Fibroblast of lung (primary cell): ENCODE measurements at regions not wholly inside any gene's neighbourhood (a gene's known extent, or its start where the extent isn't known, plus 50 kb on each side); places are given as distances from the start of the nearest gene placed in this dataset.
"Not testable (repeated sequence)": the region's sequence is repeated elsewhere in the genome, so short reads cannot be mapped to it uniquely, and the experiment has no call there.

Experiments
- DNase-seq, 2 donors: peaks; one replicate each; pipeline versions ENCODE4 v3.0.0 to v3.0.0-alpha.2; 2010; ENCODE audit warnings: low read depth in 2 of 2
- H2AFZ ChIP-seq: 2 replicates; pipeline ENCODE4 v1.5.1; 2012; ENCODE audit warnings: low read length, control low read depth, inconsistent platforms
- H3K27ac ChIP-seq: 2 replicates; pipeline ENCODE4 v1.5.1; 2011; ENCODE audit warnings: low read length, control low read depth; ENCODE audit not compliant: insufficient read depth
- H3K27me3 ChIP-seq: 2 replicates; pipeline ENCODE4 v1.5.1; 2011; ENCODE audit warnings: mild to moderate bottlenecking, low read length; ENCODE audit not compliant: control insufficient read depth, insufficient read depth
- H3K36me3 ChIP-seq: 2 replicates; pipeline ENCODE4 v1.5.1; 2011; ENCODE audit warnings: low read length; ENCODE audit not compliant: control insufficient read depth, insufficient read depth
- H3K4me1 ChIP-seq: 2 replicates; pipeline ENCODE4 v1.5.1; 2011; ENCODE audit warnings: low read length; ENCODE audit not compliant: control insufficient read depth, insufficient read depth; ENCODE audit errors: extremely low read depth
- H3K4me2 ChIP-seq: 2 replicates; pipeline ENCODE4 v1.5.1; 2011; ENCODE audit warnings: low read length, control low read depth; ENCODE audit not compliant: insufficient read depth; ENCODE audit errors: extremely low read depth
- H3K4me3 ChIP-seq, 4 experiments: fragments of 200-600 bp in 1 of 4; sonication (generic) in 1 of 4; replicated peaks in 1 of 4; 2 replicates each; pipeline ENCODE4 v1.5.1; 2011 to 2016; ENCODE audit warnings: low read length in 4 of 4, low read depth in 3 of 4, mild to moderate bottlenecking in 3 of 4, control low read depth in 2 of 4, inconsistent platforms in 1 of 4, mixed read lengths in 1 of 4; ENCODE audit not compliant: insufficient read depth in 1 of 4; ENCODE audit errors: control extremely low read depth in 1 of 4
- H3K79me2 ChIP-seq: 2 replicates; pipeline ENCODE4 v1.5.1; 2012; ENCODE audit warnings: mild to moderate bottlenecking, low read length, inconsistent platforms; ENCODE audit not compliant: control insufficient read depth, insufficient read depth
- H3K9ac ChIP-seq: 2 replicates; pipeline ENCODE4 v1.5.1; 2011; ENCODE audit warnings: mild to moderate bottlenecking, low read length, control low read depth; ENCODE audit not compliant: insufficient read depth
- H3K9me3 ChIP-seq: 2 replicates; pipeline ENCODE4 v1.5.1; 2012; ENCODE audit warnings: low read depth, low read length; ENCODE audit not compliant: control insufficient read depth, insufficient read depth
- H4K20me1 ChIP-seq: 2 replicates; pipeline ENCODE4 v1.5.1; 2011; ENCODE audit warnings: low read length; ENCODE audit not compliant: control insufficient read depth, insufficient read depth; ENCODE audit errors: extremely low read depth
- EZH2 ChIP-seq: IDR thresholded peaks from 2 replicates; pipeline ENCODE4 v1.5.1; 2012; ENCODE audit warnings: low read length, control low read depth, mild to moderate bottlenecking; ENCODE audit errors: missing control alignments
- TF ChIP-seq, protein P1 (sequence below), 2 donors: IDR thresholded peaks in 1 of 2; conservative IDR thresholded peaks in 1 of 2; 1 replicate in 1 of 2; 2 replicates in 1 of 2; pipeline ENCODE4 v1.5.1; 2011 to 2012; ENCODE audit warnings: low read length in 2 of 2, control low read depth in 1 of 2, inconsistent platforms in 1 of 2, low read depth in 1 of 2, mild to moderate bottlenecking in 1 of 2

DNA sequence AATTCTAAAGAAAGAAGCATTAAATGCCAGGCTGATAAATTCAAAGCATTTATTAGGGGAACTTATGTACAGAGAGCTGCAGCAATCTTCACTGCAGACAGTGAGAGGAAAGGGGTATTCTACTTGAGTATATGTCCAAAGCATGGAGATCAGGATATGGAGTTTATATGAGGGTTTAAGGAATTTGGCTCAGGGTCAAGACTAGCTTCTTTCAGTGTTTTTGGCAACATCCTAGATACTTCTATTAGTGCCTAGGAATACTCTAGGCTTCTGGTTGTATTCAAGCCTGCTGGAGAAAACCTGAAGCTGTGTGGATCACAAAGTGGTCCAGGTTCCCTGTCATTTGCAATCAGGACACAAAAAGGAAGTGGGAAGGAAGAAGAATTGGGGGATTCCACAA is 194.6 kb downstream of the CETN3 start:
- Histone ChIP-seq H3K9ac (no peak overlapping the region), H3K4me1 (no peaks in the 10 kb centered on the region), H2AFZ (no peak overlapping the region), H3K27me3 (no peaks in the 10 kb centered on the region), H3K27ac (no peak overlapping the region), H3K79me2 (no peaks in the 10 kb centered on the region), H3K4me2 (no peak overlapping the region), H4K20me1 (no peaks in the 10 kb centered on the region), H3K36me3 (no peaks in the 10 kb centered on the region), H3K4me3 (no peak overlapping the region), H3K9me3 (no peaks in the 10 kb centered on the region)
- no peak for TF ChIP-seq EZH2
- TF ChIP-seq, protein P1, sequence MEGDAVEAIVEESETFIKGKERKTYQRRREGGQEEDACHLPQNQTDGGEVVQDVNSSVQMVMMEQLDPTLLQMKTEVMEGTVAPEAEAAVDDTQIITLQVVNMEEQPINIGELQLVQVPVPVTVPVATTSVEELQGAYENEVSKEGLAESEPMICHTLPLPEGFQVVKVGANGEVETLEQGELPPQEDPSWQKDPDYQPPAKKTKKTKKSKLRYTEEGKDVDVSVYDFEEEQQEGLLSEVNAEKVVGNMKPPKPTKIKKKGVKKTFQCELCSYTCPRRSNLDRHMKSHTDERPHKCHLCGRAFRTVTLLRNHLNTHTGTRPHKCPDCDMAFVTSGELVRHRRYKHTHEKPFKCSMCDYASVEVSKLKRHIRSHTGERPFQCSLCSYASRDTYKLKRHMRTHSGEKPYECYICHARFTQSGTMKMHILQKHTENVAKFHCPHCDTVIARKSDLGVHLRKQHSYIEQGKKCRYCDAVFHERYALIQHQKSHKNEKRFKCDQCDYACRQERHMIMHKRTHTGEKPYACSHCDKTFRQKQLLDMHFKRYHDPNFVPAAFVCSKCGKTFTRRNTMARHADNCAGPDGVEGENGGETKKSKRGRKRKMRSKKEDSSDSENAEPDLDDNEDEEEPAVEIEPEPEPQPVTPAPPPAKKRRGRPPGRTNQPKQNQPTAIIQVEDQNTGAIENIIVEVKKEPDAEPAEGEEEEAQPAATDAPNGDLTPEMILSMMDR (conservative IDR thresholded peaks at IDR 0.05 in 1 of 2, IDR thresholded peaks at IDR 0.05 in 1 of 2; ENCODE audit: low read depth in 1 of 2, low read length in 2 of 2), result no peak
- DNase-seq, result peak in 1 of 2 donors; percentile 43

DNA sequence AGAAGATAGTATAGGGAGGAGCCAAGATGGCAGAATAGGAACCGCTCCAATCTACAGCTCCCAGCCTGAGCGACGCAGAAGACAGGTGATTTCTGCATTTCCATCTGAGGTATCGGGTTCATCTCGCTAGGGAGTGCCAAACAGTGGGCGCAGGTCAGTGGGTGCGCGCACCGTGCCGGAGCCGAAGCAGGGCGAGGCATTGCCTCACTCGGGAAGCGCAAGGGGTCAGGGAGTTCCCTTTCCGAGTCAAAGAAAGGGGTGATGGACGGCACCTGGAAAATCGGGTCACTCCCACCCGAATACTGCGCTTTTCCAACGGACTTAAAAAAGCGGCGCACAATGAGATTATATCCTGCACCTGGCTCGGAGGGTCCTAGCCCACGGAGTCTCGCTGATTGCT is 201.2 kb downstream of the CETN3 start:
- not testable (repeated sequence) for H3K27ac ChIP-seq, H3K4me1 ChIP-seq, H4K20me1 ChIP-seq, H3K36me3 ChIP-seq, H2AFZ ChIP-seq, H3K79me2 ChIP-seq, H3K9me3 ChIP-seq, DNase-seq, H3K9ac ChIP-seq, H3K4me2 ChIP-seq, H3K4me3 ChIP-seq, H3K27me3 ChIP-seq

DNA sequence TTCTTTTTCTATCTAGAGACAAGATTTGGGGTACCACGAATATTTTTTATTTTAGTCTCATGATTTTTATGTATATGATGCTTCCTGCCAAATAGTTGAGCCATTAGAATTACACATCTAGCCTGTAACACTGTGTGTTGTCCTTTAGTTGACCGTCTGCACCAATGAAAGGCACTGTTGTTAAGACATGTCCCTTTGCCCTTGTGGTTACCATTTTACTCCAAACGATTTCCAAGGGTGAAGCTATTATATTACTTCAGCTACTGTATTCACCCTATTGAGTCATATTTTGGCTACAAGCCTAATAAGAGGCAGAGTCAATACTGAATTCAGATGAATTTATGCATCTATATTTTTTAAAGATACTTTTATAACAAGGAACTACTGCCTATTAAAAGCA is 207.6 kb downstream of the CETN3 start:
- H3K4me1 ChIP-seq, result no peaks in the 10 kb centered on the region
- H3K79me2 ChIP-seq, result no peaks in the 10 kb centered on the region
- no peak for TF ChIP-seq EZH2
- TF ChIP-seq, protein P1 (conservative IDR thresholded peaks at IDR 0.05 in 1 of 2, IDR thresholded peaks at IDR 0.05 in 1 of 2; ENCODE audit: low read depth in 1 of 2, low read length in 2 of 2), result no peak
- no peak overlapping the region for H2AFZ ChIP-seq
- no peak overlapping the region for H3K4me3 ChIP-seq
- no peaks in the 10 kb centered on the region for H3K9me3 ChIP-seq
- H3K36me3 ChIP-seq, result no peaks in the 10 kb centered on the region
- no peak overlapping the region for H3K27ac ChIP-seq
- H3K9ac ChIP-seq, result no peak overlapping the region
- no peaks in the 10 kb centered on the region for H3K27me3 ChIP-seq
- no peaks in the 10 kb centered on the region for H4K20me1 ChIP-seq
- no peak overlapping the region for H3K4me2 ChIP-seq
- DNase-seq, result peak; percentile 59 to 93
